ENCODE measurements at regions not wholly inside any gene's neighbourhood (a gene's known extent, or its start where the extent isn't known, plus 50 kb on each side); places are given as distances from the start of the nearest gene placed in this dataset.
"Not testable (repeated sequence)": the region's sequence is repeated elsewhere in the genome, so short reads cannot be mapped to it uniquely, and the experiment has no call there.

DNA sequence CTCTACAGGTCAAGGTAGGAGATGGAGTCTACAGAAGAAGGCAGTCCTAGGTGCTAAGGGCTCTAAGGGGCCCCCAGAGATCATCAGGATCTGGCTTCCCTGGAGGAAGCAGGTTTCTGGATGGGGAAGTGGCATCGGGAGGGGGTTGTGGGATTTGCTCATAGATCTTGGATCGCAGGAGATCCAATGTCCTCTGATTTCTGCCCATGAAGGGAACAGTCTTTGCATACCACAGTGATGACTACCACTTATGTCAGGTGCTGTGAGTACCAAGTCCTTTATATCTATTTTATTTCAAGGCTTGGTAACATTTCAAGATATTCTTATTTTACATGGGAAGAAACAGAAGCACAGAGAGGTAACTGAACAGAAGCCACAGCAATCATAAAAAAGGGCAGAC is 164.0 kb downstream of the RGS9 start:
- DNase-seq = no peak

DNA sequence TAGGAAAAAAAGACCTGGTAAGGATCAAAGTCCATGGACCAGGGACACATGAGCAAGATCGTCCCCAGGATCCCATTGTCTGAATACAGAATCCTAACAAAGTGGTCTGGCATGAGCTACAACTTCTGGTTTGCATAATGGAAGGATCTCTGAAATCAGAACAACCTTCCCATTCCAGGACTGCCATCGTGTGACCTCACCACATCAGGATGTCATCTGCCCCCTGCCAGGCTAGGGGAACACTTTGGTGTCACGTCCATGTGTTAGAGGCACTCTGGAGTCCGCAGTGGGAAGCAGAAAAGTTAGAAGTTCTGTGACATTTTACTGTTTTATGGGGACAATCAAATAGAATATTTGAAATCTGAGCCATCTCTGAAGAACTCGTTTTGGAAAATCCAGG is 160.7 kb downstream of the RGS9 start:
- no peak for DNase-seq

DNA sequence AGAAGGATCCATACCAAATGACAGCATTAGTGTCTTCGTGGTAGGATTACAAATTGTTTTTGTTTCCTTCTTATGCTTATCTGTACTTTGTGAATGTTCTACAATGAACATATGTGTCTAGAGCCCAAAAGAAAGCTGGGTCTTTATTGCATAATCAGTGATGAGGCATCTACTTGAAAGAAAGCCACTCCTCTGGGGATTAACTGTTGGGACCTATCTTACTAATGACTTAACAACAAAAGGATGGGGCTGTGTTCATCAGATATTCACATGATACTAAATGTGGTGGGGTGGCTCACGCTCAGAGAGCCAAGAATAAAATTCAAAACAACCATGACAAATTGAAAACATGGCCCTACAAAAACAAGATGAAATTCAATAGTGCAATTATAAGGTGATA is 160.2 kb downstream of the RGS9 start:
- DNase-seq = no peak

GRCh38 chr17:65294181-65294719 is 157.1 kb downstream of the RGS9 start:
- DNase-seq = peak; percentile 64

GRCh38 chr17:65293584-65294180 is 156.5 kb downstream of the RGS9 start:
- DNase-seq = no peak

GRCh38 chr17:65292430-65292829 is 155.3 kb downstream of the RGS9 start:
- no peak for DNase-seq

GRCh38 chr17:65291301-65291700 is 154.1 kb downstream of the RGS9 start:
- not testable (repeated sequence) for DNase-seq

DNA sequence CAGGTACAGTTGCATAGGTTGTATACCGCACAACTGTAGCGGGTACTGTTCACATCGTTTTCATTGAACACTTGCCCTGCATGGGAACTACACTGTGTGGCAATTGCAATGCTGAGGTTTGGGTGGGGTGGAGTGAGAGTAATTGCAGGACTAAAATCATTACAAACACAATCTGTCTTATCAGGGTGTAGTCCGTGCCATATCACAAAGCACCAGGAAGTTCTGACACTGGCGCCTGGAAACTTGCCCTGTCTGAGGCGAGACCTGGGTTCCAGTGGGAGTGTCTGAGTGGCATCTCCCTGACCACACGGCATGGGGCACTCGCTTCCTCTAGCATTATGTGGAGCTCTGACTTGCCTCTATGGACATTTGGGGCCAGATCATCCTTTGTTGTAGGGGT is 153.4 kb downstream of the RGS9 start:
- DNase-seq = no peak

DNA sequence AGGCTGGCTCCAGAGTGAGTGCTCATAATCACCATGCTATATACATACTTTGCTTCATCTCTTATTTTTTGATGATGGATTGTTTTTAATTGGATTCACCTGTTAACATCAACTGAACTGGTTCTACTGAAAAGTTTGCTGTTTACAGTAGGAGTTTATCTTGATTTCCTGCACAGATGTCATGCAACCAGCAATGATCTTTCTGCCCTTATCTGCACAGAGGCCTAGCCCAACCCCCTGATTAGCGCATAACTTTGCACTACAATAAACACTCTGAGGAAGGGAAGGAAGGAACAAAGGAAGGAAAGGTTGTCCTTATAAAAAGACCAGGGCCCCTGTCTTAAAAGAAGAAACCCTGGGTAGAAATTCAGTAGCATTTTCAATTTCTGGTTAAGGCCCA is 152.9 kb downstream of the RGS9 start:
- no peak for DNase-seq

GRCh38 chr17:65287040-65287439 is 149.9 kb downstream of the RGS9 start:
- DNase-seq = no peak

DNA sequence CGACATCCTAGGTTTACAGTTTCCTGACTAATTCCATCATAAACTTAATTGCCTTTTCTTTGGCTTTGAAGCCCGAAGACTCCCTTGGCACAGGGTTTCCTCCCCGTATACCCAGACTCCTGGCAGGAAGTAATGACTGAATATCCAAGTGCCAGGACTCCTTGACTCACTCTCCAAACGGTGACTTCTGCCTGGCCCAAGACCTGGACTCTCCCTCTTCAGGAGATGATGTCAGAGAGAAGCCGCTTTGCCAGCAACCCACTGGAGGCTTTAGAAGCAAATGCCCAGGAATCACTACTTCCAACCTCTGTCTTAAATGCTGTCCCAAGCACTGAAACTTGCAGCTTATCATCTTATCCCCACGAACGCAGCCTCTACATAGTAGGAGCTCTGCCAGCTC is 146.5 kb downstream of the RGS9 start:
- DNase-seq = no peak

- no peak for DNase-seq
Observed at GRCh38 chr17:65279456-65279855, 142.3 kb downstream of the RGS9 start.

DNA sequence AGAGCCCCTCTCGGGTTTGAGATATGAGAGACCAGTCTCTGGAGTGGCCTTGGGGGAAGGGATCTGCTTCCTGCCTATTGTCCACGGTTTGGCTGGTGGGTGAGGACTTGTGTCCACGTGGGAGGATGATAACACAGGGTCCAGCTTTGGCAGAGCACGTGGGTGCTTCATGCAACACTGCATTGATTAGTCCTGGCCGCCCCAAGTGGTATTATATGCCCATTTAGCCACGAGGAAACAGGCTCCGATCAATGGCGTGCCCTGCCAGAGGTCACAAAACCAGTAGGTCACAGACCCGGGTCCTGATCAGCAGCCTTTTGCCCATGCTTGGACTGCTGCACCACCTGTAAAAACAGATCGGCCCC is 141.6 kb downstream of the RGS9 start:
- no peak for DNase-seq

DNA sequence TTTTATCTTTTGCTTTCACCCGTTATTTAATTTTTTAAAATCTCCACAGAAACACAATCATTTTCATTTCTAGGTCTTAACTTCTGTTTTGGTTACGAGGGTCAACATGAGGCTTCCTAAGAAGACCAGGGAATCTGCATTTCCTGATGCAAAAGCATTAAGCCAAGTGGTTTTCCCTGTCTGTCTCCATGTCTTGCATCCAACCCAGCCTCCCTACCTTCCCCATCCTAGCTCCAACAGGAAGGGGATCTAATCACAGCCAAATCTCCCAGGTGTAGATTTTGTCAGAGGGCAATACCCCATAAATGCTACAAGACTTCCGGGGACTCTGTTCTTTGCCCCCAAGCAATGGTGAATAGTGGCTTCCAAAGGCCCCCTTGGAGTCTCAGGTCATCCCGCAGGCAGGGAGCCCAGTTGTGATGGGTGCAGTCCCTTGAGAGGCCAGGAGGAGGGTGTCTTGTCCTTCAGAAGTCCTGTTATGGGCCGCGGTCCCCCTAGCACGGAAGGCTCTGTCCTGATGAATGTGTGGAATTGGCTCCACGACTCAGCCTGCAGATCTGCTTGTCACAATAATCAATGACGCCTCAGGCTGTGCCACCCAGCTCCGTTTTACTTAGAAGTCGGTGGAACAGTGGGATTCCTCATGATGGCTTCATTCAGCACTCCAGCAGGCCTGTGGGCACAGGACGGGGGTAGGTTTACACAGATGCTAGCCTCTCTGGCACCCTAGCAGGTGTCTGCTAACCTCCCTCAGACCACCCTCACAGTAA is 141.1 kb downstream of the RGS9 start:
- DNase-seq = peak; percentile 13

GRCh38 chr17:65277576-65277975 is 140.4 kb downstream of the RGS9 start:
- DNase-seq = no peak
